GM23248 (cell line): ENCODE measurements at regions not wholly inside any gene's neighbourhood (a gene's known extent, or its start where the extent isn't known, plus 50 kb on each side); places are given as distances from the start of the nearest gene placed in this dataset.
"Not testable (repeated sequence)": the region's sequence is repeated elsewhere in the genome, so short reads cannot be mapped to it uniquely, and the experiment has no call there.

Source experiments
- DNase-seq: peaks from one replicate; pipeline ENCODE4 v3.0.0-alpha.2; 2015
- H2AFZ ChIP-seq: fragments of 200-600 bp; sonication (generic); 2 replicates; pipeline ENCODE4 v1.6.1; 2016; ENCODE audit warnings: antibody characterized with exemption
- H3F3A ChIP-seq: fragments of 200-600 bp; sonication (generic); 2 replicates; pipeline ENCODE4 v1.6.1; 2016; ENCODE audit warnings: mild to moderate bottlenecking, antibody characterized with exemption, mixed run types; ENCODE audit not compliant: insufficient read depth
- H3K27ac ChIP-seq: fragments of 200-600 bp; sonication (generic); 2 replicates; pipeline ENCODE4 v1.5.1; 2016; ENCODE audit warnings: mild to moderate bottlenecking
- H3K27me3 ChIP-seq: fragments of 200-600 bp; sonication (generic); replicated peaks from 2 replicates; pipeline ENCODE4 v1.6.1; 2016; ENCODE audit warnings: mild to moderate bottlenecking; ENCODE audit not compliant: insufficient read depth
- H3K36me3 ChIP-seq: fragments of 200-600 bp; sonication (generic); 2 replicates; pipeline ENCODE4 v1.6.1; 2016; ENCODE audit warnings: low read depth, mild to moderate bottlenecking
- H3K4me1 ChIP-seq: fragments of 200-600 bp; sonication (generic); 2 replicates; pipeline ENCODE4 v1.6.1; 2016; ENCODE audit warnings: mild to moderate bottlenecking; ENCODE audit not compliant: insufficient read depth
- H3K4me2 ChIP-seq: fragments of 200-600 bp; sonication (generic); one replicate; pipeline ENCODE4 v1.6.1; 2016; ENCODE audit warnings: mild to moderate bottlenecking; ENCODE audit not compliant: unreplicated experiment
- H3K4me3 ChIP-seq: fragments of 200-600 bp; sonication (generic); 2 replicates; pipeline ENCODE4 v1.5.1; 2016; ENCODE audit warnings: mild to moderate bottlenecking
- H3K79me2 ChIP-seq: fragments of 200-600 bp; sonication (generic); 2 replicates; pipeline ENCODE4 v1.6.1; 2016; ENCODE audit warnings: mild to moderate bottlenecking; ENCODE audit not compliant: insufficient read depth
- H3K9ac ChIP-seq: fragments of 200-600 bp; sonication (generic); 2 replicates; pipeline ENCODE4 v1.6.1; 2016; ENCODE audit warnings: mild to moderate bottlenecking
- H3K9me2 ChIP-seq: fragments of 200-600 bp; sonication (generic); 2 replicates; pipeline ENCODE4 v1.6.1; 2016; ENCODE audit warnings: mixed run types, mild to moderate bottlenecking, moderate library complexity; ENCODE audit not compliant: insufficient read depth
- H3K9me3 ChIP-seq: fragments of 200-600 bp; sonication (generic); one replicate; pipeline ENCODE4 v1.6.1; 2017; ENCODE audit warnings: low read depth
- H4K20me1 ChIP-seq: fragments of 200-600 bp; sonication (generic); 2 replicates; pipeline ENCODE4 v1.6.0; 2016; ENCODE audit not compliant: insufficient read depth
- EZH2 ChIP-seq: fragments of 200-600 bp; sonication (generic); IDR thresholded peaks from 2 replicates; pipeline ENCODE4 v1.6.1; 2018; ENCODE audit warnings: antibody characterized with exemption, mild to moderate bottlenecking; ENCODE audit not compliant: insufficient read depth, poor library complexity, severe bottlenecking
- EZH2phosphoT487 ChIP-seq: fragments of 200-600 bp; sonication (generic); IDR thresholded peaks from 2 replicates; pipeline ENCODE4 v1.6.1; 2018; ENCODE audit warnings: antibody characterized with exemption, moderate library complexity, mild to moderate bottlenecking, low read depth; ENCODE audit not compliant: insufficient read depth
- WGBS, 2 experiments: methylation state at CpG; one replicate each; pipeline ENCODE4 v1.1.6; 2015 to 2017; ENCODE audit warnings: low lambda C conversion rate in 2 of 2, low coverage in 1 of 2; ENCODE audit errors: missing lambda C conversion rate in 2 of 2; 5-methylcytosine and 5-hydroxymethylcytosine counted together
- in situ Hi-C: fragments of 300-500 bp; cut with MboI; formaldehyde crosslinking; loops from 2 replicates; pipeline ENCODE4 v1.15.0; 2020

DNA sequence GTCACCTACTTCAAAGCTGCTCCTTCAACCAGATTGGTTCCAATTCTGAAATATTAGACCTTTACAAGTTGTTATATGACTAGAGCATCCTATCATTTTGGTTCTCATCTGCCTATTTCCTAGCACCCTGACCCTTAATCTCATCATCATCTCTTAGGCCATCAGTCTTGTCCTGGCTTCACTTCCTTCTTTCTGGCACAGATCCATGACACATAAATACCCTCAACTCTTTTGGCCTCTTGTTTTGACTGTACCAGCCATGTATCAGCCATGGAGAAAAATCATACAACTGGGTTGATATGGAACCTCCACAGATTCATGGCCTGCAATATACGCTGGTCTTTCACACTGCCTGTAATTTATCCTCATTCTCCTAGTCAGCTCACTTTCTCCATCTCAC, 123.1 kb upstream of the FBXL17 start:
- Histone ChIP-seq H3K4me3 (no peak overlapping the region), H3K27me3 (no peaks in the 10 kb centered on the region; the same call in 1 of the 2 replicates), H3K4me1 (no peaks in the 10 kb centered on the region), H3K27ac (no peak overlapping the region), H3K36me3 (no peaks in the 10 kb centered on the region), H3F3A (no peaks in the 10 kb centered on the region), H3K9me2 (no peaks in the 10 kb centered on the region), H2AFZ (no peak overlapping the region), H3K9ac (no peak overlapping the region), H3K79me2 (no peaks in the 10 kb centered on the region), H3K9me3 (no peaks in the 10 kb centered on the region), H4K20me1 (no peaks in the 10 kb centered on the region), H3K4me2 (no peak overlapping the region)
- WGBS, 2 experiments = 33 to 50% methylated on average over 1 of the region's 1 CpG
- in situ Hi-C loops = no loop called here
- DNase-seq = no peak
- TF ChIP-seq EZH2 (no peak), EZH2phosphoT487 (no peak)

DNA sequence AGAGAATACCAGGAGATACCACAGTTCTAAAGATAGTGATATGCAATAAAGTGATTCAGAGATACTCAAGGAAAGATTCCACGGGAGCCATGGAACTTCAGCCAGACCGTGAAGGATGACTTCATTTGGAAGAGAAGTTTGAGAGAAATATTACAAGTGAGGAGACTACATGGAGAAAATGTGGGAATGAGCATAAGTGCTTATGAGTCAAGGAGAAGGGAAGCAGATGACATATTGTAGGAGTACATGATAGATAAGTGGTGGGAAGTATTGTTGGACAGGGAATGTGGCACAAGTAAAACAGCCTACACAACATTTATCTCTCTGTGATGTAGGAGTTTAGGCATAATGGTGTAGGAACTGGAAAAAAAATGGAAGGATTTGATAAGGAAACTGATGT, 122.1 kb upstream of the FBXL17 start:
- no peaks in the 10 kb centered on the region for H3K36me3 ChIP-seq
- no peak overlapping the region for H3K27ac ChIP-seq
- H3K4me1 ChIP-seq = no peaks in the 10 kb centered on the region
- in situ Hi-C loops = no loop called here
- WGBS, 2 experiments = 34 to 40% methylated on average over 2 of the region's 2 CpGs
- H4K20me1 ChIP-seq = no peaks in the 10 kb centered on the region
- TF ChIP-seq EZH2phosphoT487 = no peak
- TF ChIP-seq EZH2 = no peak
- no peak overlapping the region for H2AFZ ChIP-seq
- H3K79me2 ChIP-seq = no peaks in the 10 kb centered on the region
- H3F3A ChIP-seq = no peaks in the 10 kb centered on the region
- H3K9ac ChIP-seq = no peak overlapping the region
- H3K27me3 ChIP-seq = no peaks in the 10 kb centered on the region
- H3K4me2 ChIP-seq = no peak overlapping the region
- no peaks in the 10 kb centered on the region for H3K9me3 ChIP-seq
- H3K9me2 ChIP-seq = no peaks in the 10 kb centered on the region
- peak; percentile 9 for DNase-seq
- H3K4me3 ChIP-seq = no peak overlapping the region

DNA sequence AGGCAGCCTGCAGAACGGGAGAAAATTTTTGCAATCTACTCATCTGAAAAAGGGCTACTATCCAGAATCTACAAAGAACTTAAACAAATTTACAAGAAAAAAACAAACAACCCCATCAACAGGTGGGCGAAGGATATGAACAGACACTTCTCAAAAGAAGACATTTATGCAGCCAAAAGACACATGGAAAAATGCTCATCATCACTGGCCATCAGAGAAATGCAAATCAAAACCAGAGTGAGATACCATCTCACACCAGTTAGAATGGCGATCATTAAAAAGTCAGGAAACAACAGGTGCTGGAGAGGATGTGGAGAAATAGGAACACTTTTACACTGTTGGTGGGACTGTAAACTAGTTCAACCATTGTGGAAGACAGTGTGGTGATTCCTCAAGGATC, 113.7 kb upstream of the FBXL17 start:
- H3K27me3 ChIP-seq, H3K9me2 ChIP-seq, H3K27ac ChIP-seq, H3F3A ChIP-seq, H3K36me3 ChIP-seq, H3K4me2 ChIP-seq, H3K4me3 ChIP-seq, H4K20me1 ChIP-seq, H2AFZ ChIP-seq, in situ Hi-C loops, H3K9ac ChIP-seq, H3K9me3 ChIP-seq, H3K79me2 ChIP-seq, H3K4me1 ChIP-seq, DNase-seq: not testable (repeated sequence)
- WGBS, 2 experiments = 34 to 42% methylated on average over 3 of the region's 3 CpGs

DNA sequence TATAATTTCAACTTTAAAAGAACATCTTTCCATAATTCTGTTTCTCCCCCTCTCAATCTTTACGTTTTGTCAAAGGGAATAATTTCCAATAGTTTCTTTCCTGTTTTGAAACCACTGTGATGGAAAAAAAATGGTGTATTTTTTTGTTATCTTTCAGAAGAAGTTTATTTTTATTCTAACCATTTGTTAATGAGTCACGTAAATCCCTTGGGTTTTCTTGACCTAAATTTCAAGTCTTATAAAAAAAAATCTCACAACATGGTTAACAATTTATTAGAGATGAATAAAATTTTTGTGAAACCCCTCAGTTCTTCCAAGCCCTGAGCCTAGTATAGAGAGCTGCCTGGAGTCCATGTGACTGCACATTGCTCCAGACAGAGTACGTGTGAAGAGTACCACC, 106.1 kb upstream of the FBXL17 start:
- Histone ChIP-seq H3K4me1 (no peaks in the 10 kb centered on the region), H4K20me1 (no peaks in the 10 kb centered on the region), H3K79me2 (no peaks in the 10 kb centered on the region), H3K27ac (no peak overlapping the region), H3F3A (no peaks in the 10 kb centered on the region), H2AFZ (no peak overlapping the region), H3K9me2 (no peaks in the 10 kb centered on the region), H3K9ac (no peak overlapping the region), H3K9me3 (peaks cover 4% of the 10 kb centered on the region), H3K4me3 (no peak overlapping the region), H3K27me3 (no peaks in the 10 kb centered on the region; the same call in 1 of the 2 replicates), H3K4me2 (no peak overlapping the region), H3K36me3 (no peaks in the 10 kb centered on the region)
- in situ Hi-C loops = no loop called here
- peak; percentile 27 for DNase-seq
- TF ChIP-seq EZH2 = no peak
- no peak for TF ChIP-seq EZH2phosphoT487
- 25 to 26% methylated on average over 3 of the region's 3 CpGs for WGBS, 2 experiments

DNA sequence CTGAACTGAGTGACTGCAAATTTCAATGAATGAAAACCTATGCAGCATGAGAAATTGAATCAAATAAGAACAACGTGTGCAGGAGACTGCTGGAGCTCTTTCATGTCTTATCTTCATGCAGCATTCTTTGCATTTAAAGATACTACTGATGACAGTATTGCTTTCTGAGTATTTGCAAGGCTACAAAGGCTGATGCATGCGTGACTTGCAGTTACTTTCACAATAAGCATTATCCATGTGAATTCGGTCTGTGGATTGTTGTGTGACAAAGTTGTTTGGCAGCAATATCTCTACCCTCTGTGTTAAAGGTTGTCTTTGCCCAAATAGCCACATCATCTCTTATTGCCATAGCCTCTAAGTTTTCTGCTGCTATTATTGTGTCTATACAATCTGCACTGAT, 102.1 kb upstream of the FBXL17 start:
- Histone ChIP-seq H3K36me3 (no peaks in the 10 kb centered on the region), H3K4me1 (no peaks in the 10 kb centered on the region), H3K9me3 (no peaks in the 10 kb centered on the region), H2AFZ (no peak overlapping the region), H3K4me2 (no peak overlapping the region), H3K4me3 (no peak overlapping the region), H3K9me2 (no peaks in the 10 kb centered on the region), H3K79me2 (no peaks in the 10 kb centered on the region), H3K9ac (no peak overlapping the region), H3K27me3 (no peaks in the 10 kb centered on the region; the same call in 1 of the 2 replicates), H3F3A (no peaks in the 10 kb centered on the region), H3K27ac (no peak overlapping the region), H4K20me1 (no peaks in the 10 kb centered on the region)
- in situ Hi-C loops = no loop called here
- TF ChIP-seq EZH2phosphoT487 (no peak), EZH2 (no peak)
- WGBS, 2 experiments = 67 to 70% methylated on average over 3 of the region's 3 CpGs
- DNase-seq = no peak
